ENCODE measurements at regions not wholly inside any gene's neighbourhood (a gene's known extent, or its start where the extent isn't known, plus 50 kb on each side); places are given as distances from the start of the nearest gene placed in this dataset.

DNA sequence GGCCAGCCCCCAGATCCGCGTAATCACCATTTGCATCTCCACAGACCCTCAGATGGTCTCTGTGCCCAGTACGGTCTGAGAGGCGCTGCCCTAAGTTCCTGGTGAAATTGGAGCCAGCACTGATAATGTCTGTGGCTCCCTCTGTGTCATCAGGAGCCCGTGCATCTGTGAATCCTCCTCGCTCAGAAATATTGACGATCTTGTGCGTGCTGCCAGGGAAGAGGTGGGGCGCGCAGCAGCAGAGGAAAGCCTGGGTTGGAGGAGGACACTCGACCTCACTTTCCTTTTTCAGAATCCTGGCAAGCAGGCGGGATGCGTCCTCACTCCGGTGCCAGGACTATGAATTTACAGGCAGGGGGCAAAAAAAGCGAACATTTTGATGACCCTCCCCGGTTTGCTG lies 686.1 kb upstream of the SALL3 start:
- no peak for ATAC-seq
- H3K27ac Mint-ChIP-seq, result no peak overlapping the region
- H3K9me3 ChIP-seq (ENCODE audit: control insufficient read depth, low read length, poor library complexity, severe bottlenecking), result no peaks in the 10 kb centered on the region
- H3K4me1 Mint-ChIP-seq, result no peaks in the 10 kb centered on the region
- no peaks in the 10 kb centered on the region for H3K36me3 Mint-ChIP-seq (ENCODE audit: low read depth)
- H3K27me3 Mint-ChIP-seq, result no peaks in the 10 kb centered on the region
- DNase-seq, result no peak
- no peak overlapping the region for H3K4me3 Mint-ChIP-seq

DNA sequence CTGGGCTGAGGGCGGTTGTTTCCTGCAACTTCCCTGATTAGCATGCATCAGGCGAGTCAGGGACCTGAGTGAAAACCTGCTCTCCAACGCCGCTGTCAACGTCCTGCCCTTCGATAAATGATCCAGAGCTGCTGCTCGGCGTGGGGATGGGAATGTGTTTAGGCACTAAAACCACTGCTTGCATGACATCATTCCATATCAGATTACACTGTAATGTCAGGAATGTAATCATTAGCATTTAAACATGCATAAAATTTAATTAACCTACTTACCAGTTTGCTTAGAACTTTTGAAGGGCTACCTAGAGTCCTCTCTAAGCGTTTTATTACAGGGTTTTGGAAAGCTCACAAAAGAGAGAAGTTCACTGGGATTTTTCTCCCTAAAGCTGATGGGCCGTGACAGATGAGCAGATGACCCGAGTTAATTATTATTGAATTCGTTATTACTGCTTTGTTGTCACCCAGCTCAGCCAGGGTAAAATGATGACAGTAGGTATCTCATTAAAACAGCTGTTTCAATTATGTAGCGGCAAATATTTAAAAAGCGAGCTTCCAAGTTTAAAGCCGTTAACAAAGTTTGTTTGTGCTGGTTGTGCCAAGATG lies 685.6 kb upstream of the SALL3 start:
- no peak overlapping the region for H3K4me3 Mint-ChIP-seq
- H3K36me3 Mint-ChIP-seq (ENCODE audit: low read depth), result no peaks in the 10 kb centered on the region
- ATAC-seq (no peak), DNase-seq (no peak)
- H3K4me1 Mint-ChIP-seq, result no peaks in the 10 kb centered on the region
- no peaks in the 10 kb centered on the region for H3K27me3 Mint-ChIP-seq
- no peaks in the 10 kb centered on the region for H3K9me3 ChIP-seq (ENCODE audit: control insufficient read depth, low read length, poor library complexity, severe bottlenecking)
- H3K27ac Mint-ChIP-seq, result no peak overlapping the region

DNA sequence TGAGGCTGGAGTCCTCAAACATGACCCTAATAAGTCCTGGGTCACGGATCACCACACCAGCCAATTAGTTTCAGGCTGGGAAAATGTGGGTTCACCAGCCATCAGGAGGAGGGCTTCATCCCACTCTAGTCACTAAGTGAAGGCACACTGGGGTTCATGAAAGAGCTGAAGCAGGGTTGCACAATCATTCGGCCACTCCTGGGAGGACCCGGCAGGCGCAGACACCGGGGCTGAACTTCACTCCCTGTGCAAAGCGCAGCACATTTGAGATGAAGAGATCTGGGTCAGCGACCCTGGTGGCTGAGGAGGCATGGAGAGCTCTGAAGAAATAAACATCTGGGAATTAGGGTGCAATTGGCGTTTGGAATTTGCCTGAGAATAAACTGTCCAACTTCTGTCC lies 684.4 kb upstream of the SALL3 start:
- no peak for ATAC-seq
- Mint-ChIP-seq H3K36me3 (ENCODE audit: low read depth) (no peaks in the 10 kb centered on the region), H3K27ac (no peak overlapping the region), H3K4me1 (no peaks in the 10 kb centered on the region), H3K27me3 (no peaks in the 10 kb centered on the region), H3K4me3 (no peak overlapping the region)
- no peak for DNase-seq
- no peaks in the 10 kb centered on the region for H3K9me3 ChIP-seq (ENCODE audit: control insufficient read depth, low read length, poor library complexity, severe bottlenecking)

DNA sequence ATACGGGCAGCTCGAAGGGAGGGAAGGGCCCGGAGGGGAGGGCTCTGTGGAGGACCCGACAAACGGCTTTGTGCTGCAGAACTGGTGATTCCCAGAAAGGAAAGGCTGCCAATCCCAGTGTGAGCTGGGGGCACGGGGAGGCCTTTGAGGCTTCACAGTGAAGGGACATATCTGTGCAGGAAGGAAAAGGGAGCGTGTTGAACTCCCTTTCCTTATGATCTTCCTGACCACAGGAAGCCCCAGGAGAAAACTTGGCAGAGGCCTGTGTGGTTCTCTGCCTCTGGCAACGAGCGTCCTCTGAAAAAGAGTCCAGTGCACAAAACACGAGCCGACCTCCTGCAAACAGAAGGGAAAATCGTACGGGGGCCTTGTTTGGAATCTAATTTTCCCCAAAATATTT lies 683.5 kb upstream of the SALL3 start:
- H3K9me3 ChIP-seq (ENCODE audit: control insufficient read depth, low read length, poor library complexity, severe bottlenecking), result no peaks in the 10 kb centered on the region
- H3K27ac Mint-ChIP-seq, result no peak overlapping the region
- H3K4me1 Mint-ChIP-seq, result no peaks in the 10 kb centered on the region
- H3K36me3 Mint-ChIP-seq (ENCODE audit: low read depth), result no peaks in the 10 kb centered on the region
- no peaks in the 10 kb centered on the region for H3K27me3 Mint-ChIP-seq
- ATAC-seq (no peak), DNase-seq (no peak)
- no peak overlapping the region for H3K4me3 Mint-ChIP-seq

DNA sequence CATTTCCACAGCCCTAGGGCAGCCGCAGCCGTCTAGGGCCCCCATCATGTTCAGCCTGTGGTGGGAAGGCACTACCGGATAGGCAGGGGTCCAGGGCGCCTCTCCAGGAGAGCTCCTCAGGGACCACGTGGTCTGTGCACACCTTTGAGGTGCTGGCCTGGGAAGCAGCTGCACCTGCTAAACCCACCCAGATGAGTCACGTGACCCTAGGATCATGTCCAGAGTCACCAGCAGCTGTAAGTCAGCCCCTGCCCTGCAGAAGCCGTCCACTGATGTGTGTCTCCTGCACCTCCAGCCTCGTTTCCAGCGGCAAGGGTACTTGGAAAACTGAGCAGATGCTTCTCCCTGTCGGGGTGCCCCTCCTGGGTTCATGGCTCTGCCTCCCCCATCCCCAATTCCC lies 682.6 kb upstream of the SALL3 start:
- no peak overlapping the region for H3K27ac Mint-ChIP-seq
- H3K4me1 Mint-ChIP-seq, result no peaks in the 10 kb centered on the region
- H3K27me3 Mint-ChIP-seq, result no peaks in the 10 kb centered on the region
- no peak for DNase-seq
- H3K36me3 Mint-ChIP-seq (ENCODE audit: low read depth), result no peaks in the 10 kb centered on the region
- H3K4me3 Mint-ChIP-seq, result no peak overlapping the region
- ATAC-seq, result no peak
- no peaks in the 10 kb centered on the region for H3K9me3 ChIP-seq (ENCODE audit: control insufficient read depth, low read length, poor library complexity, severe bottlenecking)

DNA sequence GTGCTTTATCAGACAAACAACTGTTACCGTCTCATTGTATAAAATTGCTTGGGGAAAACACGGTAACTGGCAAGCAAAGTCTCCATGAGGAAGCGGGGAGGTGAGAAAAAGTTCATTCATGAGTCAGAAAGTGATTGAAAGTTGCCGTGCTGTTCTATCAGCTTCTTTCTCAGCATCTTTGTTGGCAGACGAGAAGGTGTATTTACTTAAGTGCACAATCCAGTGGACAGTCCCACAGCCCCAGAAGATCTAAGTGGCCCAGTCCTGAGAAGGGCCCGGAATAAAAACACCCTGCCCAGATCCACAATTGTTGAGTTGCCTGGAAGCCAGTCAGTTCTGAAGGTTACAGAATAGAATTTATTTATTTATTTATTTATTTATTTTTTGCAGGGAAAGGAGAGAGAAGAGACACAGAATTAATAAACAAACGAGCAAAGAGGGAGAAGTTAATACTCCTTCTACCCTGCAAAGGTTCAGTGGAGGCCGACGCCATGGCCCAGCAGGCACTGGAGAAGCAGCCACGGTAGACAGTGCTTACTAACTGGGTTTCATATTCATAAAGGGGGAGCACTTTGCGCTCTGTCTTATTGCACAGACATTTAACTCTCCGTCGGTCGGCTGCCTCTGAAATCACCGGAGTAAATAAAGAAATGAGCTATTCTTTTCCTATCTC lies 676.0 kb upstream of the SALL3 start:
- Mint-ChIP-seq H3K27ac (no peak overlapping the region), H3K4me3 (no peak overlapping the region), H3K27me3 (peaks cover 5% of the 10 kb centered on the region), H3K4me1 (no peaks in the 10 kb centered on the region), H3K36me3 (ENCODE audit: low read depth) (no peaks in the 10 kb centered on the region)
- no peak for DNase-seq
- no peak for ATAC-seq
- no peaks in the 10 kb centered on the region for H3K9me3 ChIP-seq (ENCODE audit: control insufficient read depth, low read length, poor library complexity, severe bottlenecking)

DNA sequence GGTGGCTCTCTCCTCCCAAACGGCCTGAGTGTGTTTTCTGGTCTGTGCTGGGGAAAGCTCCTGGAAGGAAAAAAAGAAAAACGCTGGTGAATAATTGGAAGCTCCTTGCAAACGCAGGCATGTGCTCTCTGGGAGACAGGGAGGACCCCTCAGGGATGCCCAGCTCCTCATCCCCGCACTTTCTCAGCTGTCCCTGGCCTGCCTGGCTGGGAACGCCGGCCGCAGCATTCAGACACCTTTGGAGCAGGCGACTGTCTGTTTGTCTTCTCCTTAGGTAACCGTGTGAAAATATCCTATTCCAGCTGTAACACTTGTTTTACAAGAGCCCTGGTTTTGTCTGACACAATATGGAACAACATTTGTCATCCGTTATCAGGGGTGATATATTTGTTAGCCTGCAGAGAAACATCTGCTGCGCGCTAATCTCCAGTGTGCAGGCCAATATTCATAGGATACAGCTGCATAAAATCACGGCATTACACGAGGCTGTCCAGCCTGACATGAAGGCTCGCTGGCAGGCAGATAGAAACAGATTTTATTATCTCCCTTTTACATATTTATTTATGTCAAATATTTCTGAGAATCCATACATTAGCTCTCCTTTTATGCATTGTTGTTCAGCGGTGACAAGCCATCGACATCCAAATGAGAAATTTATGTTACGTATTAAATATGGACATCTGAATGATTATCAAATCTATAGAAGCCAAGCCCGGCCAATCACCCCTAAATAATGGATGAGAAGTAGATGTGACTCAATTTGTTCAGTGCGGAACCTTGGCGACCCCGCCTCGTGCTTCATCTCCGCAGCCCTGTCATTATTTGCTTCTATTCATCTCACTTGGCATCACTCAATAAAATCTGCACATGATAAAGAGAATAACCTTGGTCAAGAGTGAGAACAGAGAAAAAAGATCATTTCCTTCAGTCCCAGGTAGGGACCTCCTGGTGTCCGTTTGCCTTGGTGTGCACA lies 675.1 kb upstream of the SALL3 start:
- Mint-ChIP-seq H3K27ac (no peak overlapping the region), H3K27me3 (peaks cover 5% of the 10 kb centered on the region), H3K4me1 (no peaks in the 10 kb centered on the region), H3K4me3 (no peak overlapping the region), H3K36me3 (ENCODE audit: low read depth) (no peaks in the 10 kb centered on the region)
- no peaks in the 10 kb centered on the region for H3K9me3 ChIP-seq (ENCODE audit: control insufficient read depth, low read length, poor library complexity, severe bottlenecking)
- no peak for ATAC-seq
- DNase-seq, result no peak

DNA sequence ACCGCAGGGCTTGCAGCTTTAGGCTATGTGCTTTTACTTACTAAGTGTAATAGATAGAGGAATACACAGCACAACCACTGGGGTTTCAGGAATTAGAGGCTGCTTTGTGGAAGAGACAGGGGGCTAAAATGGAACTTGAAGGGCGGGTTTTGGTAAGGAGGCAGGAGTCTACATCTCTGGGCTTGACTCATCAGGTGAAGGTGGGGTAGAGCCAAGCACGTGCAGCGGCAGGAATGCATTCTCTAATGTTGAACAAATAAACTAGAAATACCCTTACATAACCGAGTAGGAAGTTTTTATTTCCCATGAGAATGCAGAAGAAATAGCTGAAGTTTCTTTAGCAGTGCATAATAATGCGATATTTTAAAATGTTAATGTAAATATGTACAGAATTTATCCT lies 673.8 kb upstream of the SALL3 start:
- Mint-ChIP-seq H3K4me1 (no peaks in the 10 kb centered on the region), H3K4me3 (no peak overlapping the region), H3K27ac (no peak overlapping the region), H3K36me3 (ENCODE audit: low read depth) (no peaks in the 10 kb centered on the region), H3K27me3 (peaks cover 5% of the 10 kb centered on the region)
- no peaks in the 10 kb centered on the region for H3K9me3 ChIP-seq (ENCODE audit: control insufficient read depth, low read length, poor library complexity, severe bottlenecking)
- no peak for ATAC-seq
- no peak for DNase-seq

DNA sequence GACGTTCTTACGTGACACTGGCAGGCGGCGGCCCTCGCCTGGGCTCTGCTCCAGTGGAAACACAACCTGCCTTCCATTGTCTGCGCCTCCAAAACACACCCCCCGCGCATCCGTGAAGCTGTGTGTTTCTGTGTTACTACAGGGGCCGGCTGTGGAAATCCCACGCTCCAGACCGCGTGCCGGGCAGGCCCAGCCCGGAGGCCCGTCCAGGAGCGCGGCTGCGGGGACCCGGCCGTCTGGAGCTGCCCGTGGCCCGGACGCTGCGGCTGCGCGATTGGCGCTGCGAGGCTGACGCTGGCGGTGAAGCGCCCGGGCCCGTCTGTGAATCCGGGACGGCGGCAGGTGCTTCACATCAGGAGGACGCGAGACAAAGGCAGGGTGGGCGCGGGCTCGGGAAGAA lies 670.3 kb upstream of the SALL3 start:
- no peak overlapping the region for H3K27ac Mint-ChIP-seq
- no peak for DNase-seq
- no peaks in the 10 kb centered on the region for H3K4me1 Mint-ChIP-seq
- no peaks in the 10 kb centered on the region for H3K36me3 Mint-ChIP-seq (ENCODE audit: low read depth)
- peaks cover 5% of the 10 kb centered on the region for H3K27me3 Mint-ChIP-seq
- H3K4me3 Mint-ChIP-seq, result no peak overlapping the region
- no peak for ATAC-seq
- H3K9me3 ChIP-seq (ENCODE audit: control insufficient read depth, low read length, poor library complexity, severe bottlenecking), result no peaks in the 10 kb centered on the region

DNA sequence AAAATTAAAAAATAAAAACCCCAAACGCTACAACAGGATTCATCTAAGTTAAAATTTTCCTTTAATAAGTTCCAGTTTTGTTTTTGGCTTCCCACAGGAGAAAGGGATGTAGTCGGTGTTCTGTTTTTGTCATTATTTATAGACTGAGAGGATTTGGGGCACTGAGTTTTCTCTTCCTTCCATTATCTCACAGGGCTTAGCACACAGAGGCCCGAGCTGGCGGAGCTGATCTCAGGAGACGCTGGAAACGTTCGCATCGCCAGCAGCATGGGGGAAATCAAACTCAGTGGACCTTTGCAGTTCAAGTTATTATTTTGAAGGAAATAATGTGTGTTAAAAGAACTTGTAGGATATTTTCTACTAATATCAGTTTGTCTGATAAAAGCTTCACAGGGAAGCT lies 669.7 kb upstream of the SALL3 start:
- Mint-ChIP-seq H3K36me3 (ENCODE audit: low read depth) (no peaks in the 10 kb centered on the region), H3K4me3 (no peak overlapping the region), H3K27ac (no peak overlapping the region), H3K4me1 (no peaks in the 10 kb centered on the region), H3K27me3 (peaks cover 1% of the 10 kb centered on the region)
- ATAC-seq (no peak), DNase-seq (no peak)
- H3K9me3 ChIP-seq (ENCODE audit: control insufficient read depth, low read length, poor library complexity, severe bottlenecking), result no peaks in the 10 kb centered on the region

DNA sequence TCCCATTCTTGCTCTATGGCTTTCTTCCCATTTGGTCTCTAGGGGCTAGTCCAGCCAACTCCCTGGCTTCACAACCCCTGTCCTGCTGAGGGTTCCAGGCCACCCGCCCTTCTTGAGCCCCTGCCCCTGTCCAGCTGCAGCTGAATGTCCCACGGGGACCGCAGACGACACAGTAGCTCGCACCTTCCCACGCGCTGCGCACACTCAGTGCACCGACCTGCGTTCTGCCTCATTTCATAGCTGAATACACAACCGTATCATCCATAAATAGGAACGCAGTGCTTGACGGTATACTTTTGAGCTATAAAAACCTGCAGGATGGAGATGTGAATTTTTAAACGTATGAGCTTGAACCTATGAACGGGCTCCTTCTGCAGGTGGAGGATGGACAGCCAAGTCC lies 660.4 kb upstream of the SALL3 start:
- ATAC-seq (no peak), DNase-seq (no peak)

DNA sequence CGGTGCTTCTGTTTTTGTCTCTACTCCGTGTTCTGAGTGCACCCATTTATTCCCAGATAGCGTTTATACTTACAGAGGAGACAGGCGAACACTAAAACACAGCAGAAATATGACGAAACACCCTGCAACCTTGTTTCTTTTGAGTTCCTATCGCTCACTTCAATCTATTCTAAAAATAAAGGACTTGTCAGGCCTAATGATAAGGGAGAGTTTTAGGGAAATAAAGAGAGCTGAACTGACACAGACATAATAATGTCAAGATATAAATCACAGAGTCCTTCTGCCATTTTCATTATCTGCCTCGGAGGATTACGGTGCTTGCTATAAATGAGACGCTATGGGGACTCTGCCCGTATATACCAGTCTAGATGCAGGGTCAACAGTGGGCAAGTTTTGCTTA lies 659.7 kb upstream of the SALL3 start:
- no peaks in the 10 kb centered on the region for H3K9me3 ChIP-seq (ENCODE audit: control insufficient read depth, low read length, poor library complexity, severe bottlenecking)
- no peaks in the 10 kb centered on the region for H3K36me3 Mint-ChIP-seq (ENCODE audit: low read depth)
- no peaks in the 10 kb centered on the region for H3K27me3 Mint-ChIP-seq
- no peak overlapping the region for H3K27ac Mint-ChIP-seq
- no peaks in the 10 kb centered on the region for H3K4me1 Mint-ChIP-seq
- ATAC-seq (no peak), DNase-seq (no peak)
- no peak overlapping the region for H3K4me3 Mint-ChIP-seq

More for the DNA sequence above, 660.4 kb upstream of the SALL3 start:
- Mint-ChIP-seq H3K36me3 (ENCODE audit: low read depth) (no peaks in the 10 kb centered on the region), H3K27ac (no peak overlapping the region), H3K4me3 (no peak overlapping the region), H3K27me3 (no peaks in the 10 kb centered on the region), H3K4me1 (no peaks in the 10 kb centered on the region)
- no peaks in the 10 kb centered on the region for H3K9me3 ChIP-seq (ENCODE audit: control insufficient read depth, low read length, poor library complexity, severe bottlenecking)

DNA sequence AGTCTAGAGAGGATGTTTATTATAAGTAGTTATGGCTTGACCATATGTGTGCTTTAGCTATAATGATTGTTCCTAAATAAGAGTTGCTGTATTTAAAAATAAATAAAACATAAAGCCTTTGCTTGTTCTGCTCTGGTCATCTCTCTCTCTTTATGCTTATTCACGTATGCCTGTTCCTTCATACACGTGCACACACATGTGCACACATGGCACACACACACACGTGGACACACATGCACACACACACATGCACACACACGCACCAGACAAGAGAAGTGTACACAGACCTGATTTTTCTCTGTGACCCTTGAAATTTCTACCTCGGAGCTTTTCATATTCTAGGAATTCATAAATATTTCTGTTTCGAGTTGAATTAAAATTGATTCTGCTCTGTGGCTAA lies 658.2 kb upstream of the SALL3 start:
- ATAC-seq (no peak), DNase-seq (no peak)
- no peaks in the 10 kb centered on the region for H3K27me3 Mint-ChIP-seq
- H3K27ac Mint-ChIP-seq, result no peak overlapping the region
- H3K36me3 Mint-ChIP-seq (ENCODE audit: low read depth), result no peaks in the 10 kb centered on the region
- H3K9me3 ChIP-seq (ENCODE audit: control insufficient read depth, low read length, poor library complexity, severe bottlenecking), result no peaks in the 10 kb centered on the region
- H3K4me1 Mint-ChIP-seq, result no peaks in the 10 kb centered on the region
- no peak overlapping the region for H3K4me3 Mint-ChIP-seq

Data from T-helper 17 cell (primary cell).